Stimulated activated CD8-positive, alpha-beta memory T cell treated with anti-CD3 and anti-CD28 coated beads, Interleukin-4, amount 100 ng/mL, for 4 hours (primary cell): ENCODE measurements at regions not wholly inside any gene's neighbourhood (a gene's known extent, or its start where the extent isn't known, plus 50 kb on each side); places are given as distances from the start of the nearest gene placed in this dataset.
"Not testable (repeated sequence)": the region's sequence is repeated elsewhere in the genome, so short reads cannot be mapped to it uniquely, and the experiment has no call there.

ENCODE experiments used
- DNase-seq, 2 donors: peaks; one replicate each; pipeline ENCODE4 v3.0.0-alpha.2; 2020; ENCODE audit warnings: low read depth in 2 of 2, low spot score in 1 of 2

GRCh38 chr15:66882251-66883020, 180.4 kb downstream of the SMAD6 start:
- DNase-seq, result no peak

DNA sequence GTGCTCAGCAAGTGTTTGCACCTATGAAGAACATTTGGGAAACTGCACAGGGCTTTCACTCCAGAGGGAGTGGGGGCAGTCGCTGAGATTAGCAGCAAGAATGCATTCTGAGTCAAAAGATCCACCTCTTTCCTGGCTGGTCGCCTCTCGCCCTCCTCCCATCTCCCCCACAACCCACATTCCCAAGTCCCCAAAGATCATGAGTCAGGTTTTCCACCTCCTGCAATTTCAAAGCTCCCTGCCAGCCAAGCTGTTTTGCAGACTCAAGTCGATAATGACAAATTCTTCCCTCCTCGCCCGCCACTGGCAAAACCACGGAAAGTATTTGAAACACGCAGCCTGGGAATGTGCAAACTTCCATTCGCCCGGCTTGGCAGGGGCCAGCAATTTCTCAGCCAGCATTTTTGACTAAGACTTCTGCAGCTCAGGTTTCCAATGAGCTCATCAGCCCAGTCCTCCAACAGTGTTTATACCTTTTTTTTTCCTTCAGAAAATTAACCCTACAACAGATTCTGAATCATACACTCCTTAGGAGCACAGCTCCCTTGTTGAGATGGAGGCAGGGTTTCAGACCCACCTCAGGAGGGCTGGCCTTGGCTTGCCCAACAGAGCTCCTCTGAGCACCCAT, 181.4 kb downstream of the SMAD6 start:
- no peak for DNase-seq

DNA sequence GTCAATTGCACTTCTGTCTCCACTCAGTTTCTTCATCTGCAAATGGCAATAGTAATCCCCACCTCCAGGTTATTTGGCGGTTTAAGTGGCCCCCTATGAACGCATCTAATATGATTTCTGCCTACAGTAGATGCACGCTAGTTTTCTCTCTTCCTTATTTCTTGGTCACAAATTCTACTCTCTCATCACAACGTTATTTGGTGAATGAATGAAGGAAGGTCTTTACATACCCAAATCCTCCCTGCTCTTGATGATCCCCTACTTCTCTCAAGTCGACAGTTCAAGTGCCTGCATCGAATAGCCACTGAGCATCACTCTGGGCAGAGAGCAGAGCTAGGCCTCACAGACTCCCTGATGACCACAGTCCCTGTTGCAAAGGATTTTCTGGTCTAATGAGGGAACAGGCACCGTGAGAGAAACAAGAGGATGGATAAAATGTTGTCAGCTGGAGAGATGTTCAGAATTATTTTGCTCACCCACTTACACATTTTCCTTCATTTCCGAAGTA, 181.2 kb upstream of the SMAD3 start:
- no peak for DNase-seq

DNA sequence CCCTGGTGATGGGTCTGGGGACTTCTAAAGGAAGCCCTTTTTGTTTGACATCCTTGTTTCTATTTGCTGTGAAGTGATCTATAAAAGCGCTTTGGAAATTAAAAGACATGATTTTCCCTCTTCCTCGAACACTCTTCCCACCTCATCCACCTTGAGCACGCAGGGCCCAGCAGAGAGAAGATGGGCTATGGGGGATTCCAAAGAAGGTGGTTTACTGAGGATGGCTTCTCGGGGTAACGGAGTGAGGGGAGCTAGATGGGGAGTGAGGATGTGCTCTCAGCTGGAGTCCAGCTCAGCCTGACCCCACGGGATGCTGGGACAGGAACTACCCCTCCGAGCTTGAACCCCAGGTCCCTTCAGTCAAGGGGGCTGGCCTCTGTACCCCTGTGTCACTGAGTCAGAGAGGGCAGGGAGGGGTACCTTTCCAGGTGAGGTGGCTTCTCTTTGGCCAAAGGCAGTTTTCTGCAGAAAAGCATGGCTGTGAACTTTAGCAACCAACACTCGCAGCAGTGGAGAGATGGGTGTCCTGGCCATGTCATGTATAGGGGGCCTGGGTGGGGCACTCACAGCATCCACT, 180.7 kb upstream of the SMAD3 start:
- DNase-seq, result no peak

DNA sequence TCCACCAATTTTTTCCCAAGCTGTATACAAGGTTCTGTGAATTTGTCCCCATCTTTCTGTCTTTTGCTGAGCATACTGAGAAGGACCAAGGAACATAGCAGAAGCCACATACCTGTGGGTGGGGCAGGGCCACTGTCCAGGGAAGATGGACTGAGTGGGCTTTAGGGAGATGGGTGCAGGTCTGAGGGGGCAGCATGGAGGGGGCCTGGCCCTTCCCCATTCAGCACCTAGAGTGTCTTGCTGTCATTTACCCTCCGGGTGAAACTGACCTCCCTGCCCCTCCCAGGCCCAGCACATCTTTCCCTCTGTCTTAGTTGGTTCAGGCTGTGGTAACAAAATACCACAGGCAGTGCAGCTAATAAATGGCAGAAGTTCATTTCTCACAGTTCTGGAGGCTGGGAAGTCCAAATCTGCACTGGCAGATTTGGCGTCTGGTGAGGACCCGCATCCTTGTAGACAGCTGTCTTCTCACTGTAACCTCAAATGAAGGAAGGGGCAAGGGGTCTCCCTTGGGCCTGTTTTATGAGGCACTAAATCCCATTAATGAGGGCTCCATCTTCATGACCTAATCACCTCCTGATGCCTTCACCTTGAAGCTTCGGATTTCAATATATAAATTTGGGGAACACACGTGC, 180.0 kb upstream of the SMAD3 start:
- DNase-seq, result no peak

DNA sequence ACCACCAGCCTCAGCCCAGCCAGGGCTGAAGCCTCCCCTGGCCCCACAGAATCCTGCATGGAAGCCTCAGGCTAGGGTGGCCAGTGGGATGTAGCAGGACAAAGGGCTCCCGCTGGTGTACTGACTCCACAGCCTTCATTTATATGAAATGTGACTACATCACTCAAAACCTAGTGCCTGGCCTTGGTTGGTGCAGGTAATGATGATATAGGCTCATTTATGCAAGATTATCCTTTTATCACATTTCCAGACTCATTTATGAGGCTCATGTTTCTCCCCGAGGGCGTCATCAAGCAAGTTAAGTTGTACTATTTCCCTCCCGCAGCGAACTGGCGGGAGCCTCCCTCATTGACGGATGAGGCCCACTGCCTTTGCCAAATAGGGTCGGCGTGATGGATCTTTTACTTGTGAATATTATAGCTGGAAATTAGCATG, 179.1 kb upstream of the SMAD3 start:
- DNase-seq, result no peak

- no peak for DNase-seq
Observed at GRCh38 chr15:66886686-66887273, 178.6 kb upstream of the SMAD3 start.

DNA sequence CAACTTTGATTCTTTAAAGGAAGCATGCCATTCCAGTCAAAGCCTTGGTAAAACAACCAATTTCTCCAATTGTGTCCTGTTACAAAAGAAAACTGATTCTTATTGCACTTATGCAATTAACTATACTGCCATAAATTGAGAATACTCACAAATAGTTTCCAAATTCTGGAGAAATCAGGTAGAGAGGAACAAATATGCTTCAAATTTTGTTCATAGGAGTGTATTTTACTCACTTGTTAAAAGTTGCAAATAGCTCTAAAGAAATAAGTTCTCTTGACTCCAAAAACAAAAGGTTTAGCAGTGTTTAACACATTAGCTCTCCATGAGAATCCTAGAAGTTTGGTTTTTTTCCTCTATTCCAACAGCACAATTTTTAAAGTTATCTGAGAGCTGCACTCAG, 176.1 kb upstream of the SMAD3 start:
- DNase-seq, result not testable (repeated sequence)

DNA sequence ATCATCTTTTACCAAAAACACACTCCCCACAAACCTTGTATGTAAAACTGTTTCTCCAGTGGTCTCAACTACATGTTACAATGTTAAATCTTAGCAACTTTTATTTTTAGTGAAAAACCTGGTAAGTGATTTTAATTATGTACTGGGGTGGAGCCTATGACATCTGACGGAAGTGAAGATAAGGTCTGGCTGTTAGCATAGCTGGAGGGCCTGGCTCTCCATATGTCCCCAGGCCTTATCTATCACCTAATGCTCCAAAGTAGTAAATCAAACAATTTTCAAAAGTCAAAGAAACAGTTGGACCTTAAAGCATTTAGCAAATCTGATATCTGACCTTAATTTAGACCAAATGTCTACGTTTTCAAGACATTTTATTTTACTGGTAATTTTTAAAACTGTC, 173.6 kb upstream of the SMAD3 start:
- no peak for DNase-seq

DNA sequence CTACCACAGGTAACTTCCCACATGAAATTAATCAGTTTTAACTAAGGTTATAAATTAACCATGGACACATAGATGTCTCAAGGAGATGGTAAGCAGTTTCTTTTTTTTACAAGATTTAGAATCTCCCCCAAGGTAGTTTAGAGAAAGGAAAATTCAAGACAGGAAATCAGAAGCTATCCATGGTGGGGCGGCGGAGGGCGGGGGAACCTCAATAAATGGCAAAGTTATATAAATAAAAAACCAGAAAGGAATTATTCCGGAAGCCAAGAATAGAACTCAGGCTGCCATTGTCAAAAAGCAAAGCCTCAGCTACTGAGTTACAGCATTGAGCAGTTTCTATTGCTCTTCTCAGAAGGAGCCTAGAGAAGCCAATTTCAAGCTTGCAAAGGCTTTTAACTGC, 172.1 kb upstream of the SMAD3 start:
- DNase-seq, result no peak

GRCh38 chr15:66894363-66894762, 171.0 kb upstream of the SMAD3 start:
- DNase-seq, result no peak

DNA sequence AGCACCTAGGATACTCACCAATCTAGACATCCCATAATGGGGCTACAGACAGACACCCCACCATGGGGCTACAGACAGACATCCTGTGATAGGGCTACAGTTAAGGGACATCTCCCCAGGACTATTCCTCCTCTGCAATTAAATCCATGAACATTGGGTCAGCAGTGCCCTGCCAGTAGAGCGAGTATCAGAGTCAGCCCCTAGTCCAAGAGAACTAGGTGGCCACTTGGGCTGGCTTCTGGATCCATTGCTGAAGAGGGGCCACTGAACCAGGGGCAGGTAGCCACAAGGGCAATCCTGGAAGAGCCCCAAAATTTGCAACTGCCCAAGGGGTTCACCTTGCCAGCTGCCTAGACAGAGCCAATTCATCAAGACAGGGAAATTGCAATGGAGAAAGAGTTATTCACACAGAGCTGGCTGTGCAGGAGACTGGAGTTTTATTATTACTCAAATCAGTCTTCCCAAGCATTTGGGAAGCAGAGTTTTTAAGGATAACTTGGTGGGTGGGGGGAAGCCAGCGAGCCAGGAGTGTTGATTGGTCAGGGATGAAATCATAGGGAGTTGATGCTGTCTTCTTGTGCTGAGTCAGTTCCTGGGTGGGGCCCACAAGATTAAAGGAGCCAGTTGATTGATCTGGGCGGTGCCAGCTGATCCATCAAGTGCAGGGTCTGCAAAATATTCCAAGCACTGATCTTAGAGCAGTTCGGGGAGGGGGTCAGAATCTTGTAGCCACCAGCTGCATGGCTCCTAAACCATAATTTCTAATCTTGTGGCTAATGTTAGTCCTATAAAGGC, 170.2 kb upstream of the SMAD3 start:
- no peak for DNase-seq

- no peak for DNase-seq
Observed at GRCh38 chr15:66895794-66896453, 169.5 kb upstream of the SMAD3 start.

DNA sequence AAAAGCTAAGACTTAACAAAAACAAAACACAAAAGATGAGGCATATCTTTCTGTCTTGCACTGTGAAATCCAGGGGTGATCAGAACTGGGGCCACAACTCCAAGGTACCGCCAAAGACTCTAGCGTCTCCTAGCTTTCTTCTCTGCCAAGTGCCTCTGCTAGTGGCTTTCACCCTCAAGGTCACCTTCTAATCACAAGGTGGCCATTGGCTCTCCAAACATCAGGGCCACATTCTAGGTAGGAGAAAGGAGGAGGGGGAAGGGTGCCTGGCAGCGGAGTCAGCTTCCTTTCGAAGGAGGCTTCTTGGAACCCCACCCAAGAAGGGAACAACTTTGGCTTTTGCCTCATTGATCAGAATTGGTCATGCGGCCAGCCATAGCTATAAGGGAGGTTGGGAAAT, 168.8 kb upstream of the SMAD3 start:
- DNase-seq, result no peak

DNA sequence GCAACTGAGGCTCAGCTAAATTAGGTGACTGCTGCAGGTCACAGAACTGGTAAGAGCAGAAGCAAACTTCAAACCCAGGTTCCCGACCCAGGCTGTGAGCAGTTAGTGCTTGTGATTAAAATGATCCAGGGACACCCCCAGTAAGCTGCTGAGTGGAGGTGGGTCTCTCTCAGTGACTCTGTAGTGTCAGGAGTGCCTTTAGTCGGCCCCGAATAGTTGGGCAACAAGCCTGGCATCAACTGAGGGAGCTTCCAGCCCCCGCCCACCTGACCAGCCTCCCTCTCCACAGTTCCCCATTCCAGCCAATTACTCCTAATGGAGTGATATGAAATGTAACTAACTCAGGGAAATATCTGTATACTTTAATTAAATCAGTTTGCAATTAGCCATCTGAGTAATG, 168.0 kb upstream of the SMAD3 start:
- DNase-seq, result no peak

GRCh38 chr15:66897971-66898370, 167.4 kb upstream of the SMAD3 start:
- DNase-seq, result no peak

DNA sequence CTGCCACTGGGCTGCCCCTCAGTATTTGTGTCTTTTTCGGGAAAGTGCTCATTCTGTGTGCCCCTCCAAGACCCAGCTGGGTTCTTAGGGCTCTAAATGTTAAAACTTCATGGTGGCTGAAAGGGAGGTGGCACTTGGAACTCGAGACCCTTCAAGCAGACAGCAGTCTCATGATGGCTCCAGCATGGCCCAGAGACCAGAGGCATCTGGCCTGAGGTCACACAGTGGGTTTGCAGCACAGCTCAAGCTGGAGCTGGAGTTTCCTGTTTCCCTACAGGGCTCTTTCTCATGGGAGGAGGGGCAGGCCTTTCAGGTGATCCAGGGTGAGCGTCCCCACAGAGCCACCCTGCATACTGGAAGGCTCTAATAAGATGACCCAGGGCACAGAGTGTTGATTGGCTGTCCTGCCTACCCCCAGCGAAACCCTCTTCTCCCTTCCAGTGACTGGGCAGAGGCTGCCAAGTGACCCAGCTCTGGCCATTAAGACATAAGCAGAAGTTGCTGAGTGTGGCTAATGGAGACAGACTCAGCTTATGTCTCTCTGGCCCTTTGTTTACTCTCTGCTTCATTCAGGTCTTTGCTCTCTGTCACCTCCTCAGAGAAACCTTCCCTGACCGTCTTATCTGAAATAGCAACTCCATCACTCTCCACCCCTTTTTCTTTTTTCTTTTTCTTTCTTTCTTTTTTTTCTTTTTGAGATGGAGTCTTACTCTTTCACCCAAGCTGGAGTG, 166.6 kb upstream of the SMAD3 start:
- no peak for DNase-seq

GRCh38 chr15:66899555-66900350, 165.6 kb upstream of the SMAD3 start:
- no peak for DNase-seq
